Loucy (cell line): ENCODE measurements at regions not wholly inside any gene's neighbourhood (a gene's known extent, or its start where the extent isn't known, plus 50 kb on each side); places are given as distances from the start of the nearest gene placed in this dataset.

ENCODE experiments used
- H2AFZ ChIP-seq: fragments of 200-600 bp; sonication (generic); 2 replicates; pipeline ENCODE4 v1.6.0; 2016; ENCODE audit warnings: antibody characterized with exemption, mild to moderate bottlenecking, low read length, moderate library complexity
- H3F3A ChIP-seq: fragments of 200-600 bp; 2 replicates; pipeline ENCODE4 v1.6.0; 2016; ENCODE audit warnings: antibody characterized with exemption, low read depth, mild to moderate bottlenecking
- H3K27me3 ChIP-seq: fragments of 200-600 bp; sonication (generic); 2 replicates; pipeline ENCODE4 v1.6.1; 2014; ENCODE audit warnings: low read length, mild to moderate bottlenecking; ENCODE audit not compliant: insufficient read depth, poor library complexity, severe bottlenecking
- H3K36me3 ChIP-seq: fragments of 200-600 bp; sonication (generic); 2 replicates; pipeline ENCODE4 v1.6.1; 2016; ENCODE audit warnings: low read length; ENCODE audit not compliant: insufficient read depth
- H3K4me1 ChIP-seq: fragments of 200-600 bp; sonication (generic); 2 replicates; pipeline ENCODE4 v1.5.1; 2014; ENCODE audit warnings: low read length, mild to moderate bottlenecking; ENCODE audit not compliant: insufficient read depth, poor library complexity, severe bottlenecking
- H3K4me2 ChIP-seq: fragments of 200-600 bp; sonication (generic); 2 replicates; pipeline ENCODE4 v1.6.0; 2014; ENCODE audit warnings: antibody characterized with exemption, low read length, low read depth, mild to moderate bottlenecking; ENCODE audit not compliant: poor library complexity, severe bottlenecking
- H3K4me3 ChIP-seq: fragments of 200-600 bp; sonication (generic); 2 replicates; pipeline ENCODE4 v1.5.1; 2014; ENCODE audit warnings: low read length, mild to moderate bottlenecking, mixed read lengths; ENCODE audit not compliant: poor library complexity, severe bottlenecking
- H3K79me2 ChIP-seq: fragments of 200-600 bp; sonication (generic); 2 replicates; pipeline ENCODE4 v1.6.1; 2014; ENCODE audit warnings: low read length; ENCODE audit not compliant: insufficient read depth
- H3K9ac ChIP-seq: fragments of 200-600 bp; sonication (generic); 2 replicates; pipeline ENCODE4 v1.6.0; 2014; ENCODE audit warnings: mild to moderate bottlenecking, low read depth, low read length, moderate library complexity; ENCODE audit not compliant: poor library complexity, severe bottlenecking
- H3K9me2 ChIP-seq: fragments of 200-600 bp; sonication (generic); replicated peaks from 2 replicates; pipeline ENCODE4 v1.6.1; 2016; ENCODE audit warnings: low read depth, low read length, mixed read lengths
- H3K9me3 ChIP-seq: fragments of 200-600 bp; sonication (generic); 2 replicates; pipeline ENCODE4 v1.6.1; 2014; ENCODE audit warnings: mild to moderate bottlenecking, antibody characterized with exemption, low read length, low read depth; ENCODE audit not compliant: insufficient read depth
- H4K20me1 ChIP-seq: fragments of 200-600 bp; sonication (generic); 2 replicates; pipeline ENCODE4 v1.6.0; 2014; ENCODE audit warnings: antibody characterized with exemption, low read length, mild to moderate bottlenecking; ENCODE audit not compliant: insufficient read depth, poor library complexity, severe bottlenecking
- EZH2phosphoT487 ChIP-seq: fragments of 200-600 bp; IDR thresholded peaks from 2 replicates; pipeline ENCODE4 v1.6.1; 2018; ENCODE audit warnings: antibody characterized with exemption, mild to moderate bottlenecking, moderate library complexity, borderline replicate concordance
- TF ChIP-seq, protein P1 (sequence below): fragments of 200-600 bp; sonication (generic); conservative IDR thresholded peaks from 2 replicates; pipeline ENCODE4 v1.5.1; 2014; ENCODE audit warnings: mild to moderate bottlenecking, antibody characterized with exemption, low read length

- TF ChIP-seq, protein P1, sequence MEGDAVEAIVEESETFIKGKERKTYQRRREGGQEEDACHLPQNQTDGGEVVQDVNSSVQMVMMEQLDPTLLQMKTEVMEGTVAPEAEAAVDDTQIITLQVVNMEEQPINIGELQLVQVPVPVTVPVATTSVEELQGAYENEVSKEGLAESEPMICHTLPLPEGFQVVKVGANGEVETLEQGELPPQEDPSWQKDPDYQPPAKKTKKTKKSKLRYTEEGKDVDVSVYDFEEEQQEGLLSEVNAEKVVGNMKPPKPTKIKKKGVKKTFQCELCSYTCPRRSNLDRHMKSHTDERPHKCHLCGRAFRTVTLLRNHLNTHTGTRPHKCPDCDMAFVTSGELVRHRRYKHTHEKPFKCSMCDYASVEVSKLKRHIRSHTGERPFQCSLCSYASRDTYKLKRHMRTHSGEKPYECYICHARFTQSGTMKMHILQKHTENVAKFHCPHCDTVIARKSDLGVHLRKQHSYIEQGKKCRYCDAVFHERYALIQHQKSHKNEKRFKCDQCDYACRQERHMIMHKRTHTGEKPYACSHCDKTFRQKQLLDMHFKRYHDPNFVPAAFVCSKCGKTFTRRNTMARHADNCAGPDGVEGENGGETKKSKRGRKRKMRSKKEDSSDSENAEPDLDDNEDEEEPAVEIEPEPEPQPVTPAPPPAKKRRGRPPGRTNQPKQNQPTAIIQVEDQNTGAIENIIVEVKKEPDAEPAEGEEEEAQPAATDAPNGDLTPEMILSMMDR: no peak
- TF ChIP-seq EZH2phosphoT487: no peak
- H3K9me2 ChIP-seq: no peaks in the 10 kb centered on the region
- no peaks in the 10 kb centered on the region for H4K20me1 ChIP-seq
- no peak overlapping the region for H3K4me3 ChIP-seq
- H3K4me2 ChIP-seq: no peak overlapping the region
- no peaks in the 10 kb centered on the region for H3K27me3 ChIP-seq
- no peaks in the 10 kb centered on the region for H3K79me2 ChIP-seq
- no peaks in the 10 kb centered on the region for H3F3A ChIP-seq
- H3K9ac ChIP-seq: no peak overlapping the region
- H2AFZ ChIP-seq: no peak overlapping the region
- H3K4me1 ChIP-seq: peaks cover 8% of the 10 kb centered on the region
- H3K9me3 ChIP-seq: no peaks in the 10 kb centered on the region
- H3K36me3 ChIP-seq: no peaks in the 10 kb centered on the region
Measured at GRCh38 chr5:168086746-168087145, 204.7 kb upstream of the WWC1 start.

DNA sequence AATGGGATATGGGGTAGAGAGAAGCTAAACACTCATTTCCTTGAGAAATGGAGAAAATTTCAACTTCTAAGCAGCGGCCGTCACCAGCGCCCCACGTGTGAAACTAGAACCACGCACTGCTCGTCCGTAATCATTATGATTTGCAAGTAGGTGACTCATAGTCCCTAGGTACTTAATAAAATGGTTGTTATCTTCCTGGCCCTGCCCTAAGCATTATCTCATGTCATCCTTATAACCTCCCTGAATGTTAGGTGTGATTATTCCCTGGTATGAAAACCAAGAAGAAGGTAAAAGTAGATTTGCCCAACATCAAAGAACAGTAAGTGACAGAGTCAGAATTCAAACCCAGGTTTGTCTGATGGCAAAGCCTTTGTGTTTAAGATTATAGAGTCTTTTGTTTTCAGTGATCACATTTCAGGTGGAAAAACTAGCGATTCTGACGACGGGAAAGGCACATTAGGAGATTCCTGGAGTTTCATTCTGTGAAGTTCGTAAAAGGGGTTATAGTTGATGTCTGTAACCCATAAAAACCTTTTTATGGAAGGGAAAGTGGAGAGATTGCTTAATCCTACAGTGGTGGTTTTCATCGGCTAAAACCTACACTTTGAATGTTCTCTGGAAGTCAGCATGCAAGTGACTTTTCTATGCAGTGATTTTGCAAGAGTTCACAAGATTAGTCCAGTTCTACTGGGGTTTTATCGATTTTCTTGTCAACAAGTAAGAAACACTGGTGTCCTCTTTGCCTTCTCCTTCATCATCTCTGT, 202.9 kb upstream of the WWC1 start:
- Histone ChIP-seq H3K36me3 (no peaks in the 10 kb centered on the region), H3K4me2 (no peak overlapping the region), H2AFZ (no peak overlapping the region), H3K9ac (no peak overlapping the region), H3K4me1 (peaks cover 8% of the 10 kb centered on the region), H3K9me3 (no peaks in the 10 kb centered on the region), H3K4me3 (no peak overlapping the region), H3F3A (no peaks in the 10 kb centered on the region), H3K79me2 (no peaks in the 10 kb centered on the region), H3K9me2 (no peaks in the 10 kb centered on the region), H3K27me3 (no peaks in the 10 kb centered on the region), H4K20me1 (no peaks in the 10 kb centered on the region)
- TF ChIP-seq, protein P1: no peak
- no peak for TF ChIP-seq EZH2phosphoT487

DNA sequence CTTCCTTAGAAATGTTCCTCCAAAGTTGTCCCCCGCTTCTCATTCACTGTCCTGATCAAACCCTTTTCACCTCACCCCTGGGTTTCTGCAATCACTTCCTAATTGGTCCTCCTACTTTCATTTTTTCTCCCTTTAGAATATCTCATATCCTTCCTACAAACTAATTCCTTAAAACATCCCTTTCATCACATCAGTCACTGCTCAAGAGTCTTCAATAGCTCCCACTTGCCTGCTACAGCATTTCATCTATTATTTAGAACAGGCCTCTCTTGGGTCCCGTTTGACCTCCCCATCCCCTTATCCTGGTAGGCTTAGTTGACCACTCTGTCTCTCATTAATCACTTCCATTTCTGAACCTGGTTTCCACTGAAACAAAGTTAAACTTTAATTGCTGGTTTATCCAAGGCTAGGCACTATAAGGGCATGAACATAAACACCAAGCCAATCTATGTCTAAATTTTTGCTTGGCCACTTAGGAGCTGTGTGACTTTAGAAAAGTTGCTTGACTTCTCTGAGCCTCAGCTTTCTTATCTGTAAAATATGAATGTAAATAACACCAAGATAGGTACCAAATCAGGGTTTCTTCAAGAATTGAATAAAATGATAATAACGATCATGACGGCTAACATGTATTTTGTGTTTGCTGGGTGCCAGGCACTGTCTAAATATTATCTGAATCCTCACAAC, 202.1 kb upstream of the WWC1 start:
- no peaks in the 10 kb centered on the region for H4K20me1 ChIP-seq
- no peak overlapping the region for H3K4me3 ChIP-seq
- no peak overlapping the region for H3K4me2 ChIP-seq
- no peaks in the 10 kb centered on the region for H3F3A ChIP-seq
- H2AFZ ChIP-seq: no peak overlapping the region
- TF ChIP-seq, protein P1: no peak
- no peak for TF ChIP-seq EZH2phosphoT487
- H3K79me2 ChIP-seq: no peaks in the 10 kb centered on the region
- H3K27me3 ChIP-seq: no peaks in the 10 kb centered on the region
- H3K9ac ChIP-seq: no peak overlapping the region
- H3K9me2 ChIP-seq: no peaks in the 10 kb centered on the region
- no peaks in the 10 kb centered on the region for H3K36me3 ChIP-seq
- peaks cover 7% of the 10 kb centered on the region for H3K4me1 ChIP-seq
- no peaks in the 10 kb centered on the region for H3K9me3 ChIP-seq
